Neural progenitor cell (in vitro differentiated cells): ENCODE measurements at regions not wholly inside any gene's neighbourhood (a gene's known extent, or its start where the extent isn't known, plus 50 kb on each side); places are given as distances from the start of the nearest gene placed in this dataset.

Source experiments
- DNase-seq: peaks from one replicate; pipeline ENCODE4 v3.0.0-alpha.2; 2016; ENCODE audit warnings: low spot score
- H2AFZ ChIP-seq: fragments of 200-600 bp; sonication (generic); replicated peaks from 2 replicates; pipeline ENCODE4 v1.6.1; 2016; ENCODE audit warnings: antibody characterized with exemption
- H3F3A ChIP-seq: fragments of 200-600 bp; sonication (generic); 2 replicates; pipeline ENCODE4 v1.6.1; 2016; ENCODE audit warnings: antibody characterized with exemption, low read depth
- H3K27ac ChIP-seq: fragments of 200-600 bp; sonication (generic); 2 replicates; pipeline ENCODE4 v1.5.1; 2016; ENCODE audit warnings: mild to moderate bottlenecking
- H3K27me3 ChIP-seq: fragments of 200-600 bp; sonication (generic); 2 replicates; pipeline ENCODE4 v1.6.1; 2016; ENCODE audit warnings: mild to moderate bottlenecking, moderate library complexity
- H3K36me3 ChIP-seq: fragments of 200-600 bp; sonication (generic); 2 replicates; pipeline ENCODE4 v1.5.1; 2016
- H3K4me1 ChIP-seq: fragments of 200-600 bp; sonication (generic); 2 replicates; pipeline ENCODE4 v1.6.1; 2016; ENCODE audit warnings: mixed run types
- H3K4me2 ChIP-seq: fragments of 200-600 bp; sonication (generic); 2 replicates; pipeline ENCODE4 v1.6.1; 2016
- H3K4me3 ChIP-seq: fragments of 200-600 bp; sonication (generic); 2 replicates; pipeline ENCODE4 v1.5.1; 2016
- H3K79me2 ChIP-seq: fragments of 200-600 bp; sonication (generic); 2 replicates; pipeline ENCODE4 v1.6.1; 2016; ENCODE audit warnings: low read depth
- H3K9ac ChIP-seq: fragments of 200-600 bp; sonication (generic); 2 replicates; pipeline ENCODE4 v1.6.1; 2016
- H3K9me3 ChIP-seq: fragments of 200-600 bp; sonication (generic); 2 replicates; pipeline ENCODE4 v1.5.1; 2016; ENCODE audit warnings: low read depth
- H4K20me1 ChIP-seq: fragments of 200-600 bp; sonication (generic); 2 replicates; pipeline ENCODE4 v1.6.1; 2016; ENCODE audit warnings: low read depth
- H3K27ac Mint-ChIP-seq: 3 replicates; pipeline ENCODE4 v1.8.0; 2021; ENCODE audit warnings: mixed read lengths
- H3K27me3 Mint-ChIP-seq: 2 replicates; pipeline ENCODE4 v1.8.0; 2022; ENCODE audit warnings: low read depth, mild to moderate bottlenecking, inconsistent platforms, moderate library complexity, mixed read lengths; ENCODE audit not compliant: insufficient read depth
- H3K36me3 Mint-ChIP-seq: 3 replicates; pipeline ENCODE4 v1.8.0; 2021; ENCODE audit warnings: mixed read lengths
- H3K4me1 Mint-ChIP-seq: 3 replicates; pipeline ENCODE4 v1.8.0; 2021; ENCODE audit warnings: mixed read lengths
- H3K4me3 Mint-ChIP-seq: 3 replicates; pipeline ENCODE4 v1.8.0; 2021; ENCODE audit warnings: mild to moderate bottlenecking, moderate library complexity, mixed read lengths
- H3K9me3 Mint-ChIP-seq: 3 replicates; pipeline ENCODE4 v1.8.0; 2020; ENCODE audit warnings: mixed read lengths
- EZH2 ChIP-seq: fragments of 200-600 bp; sonication (generic); IDR thresholded peaks from 2 replicates; pipeline ENCODE4 v1.6.1; 2017; ENCODE audit warnings: antibody characterized with exemption, mild to moderate bottlenecking, moderate library complexity
- EZH2phosphoT487 ChIP-seq: fragments of 200-600 bp; sonication (generic); IDR thresholded peaks from 2 replicates; pipeline ENCODE4 v1.6.1; 2017; ENCODE audit warnings: antibody characterized with exemption
- TF ChIP-seq, protein P1 (sequence below): fragments of 200-600 bp; sonication (generic); IDR thresholded peaks from 2 replicates; pipeline ENCODE4 v1.5.1; 2017; ENCODE audit warnings: antibody characterized with exemption, mild to moderate bottlenecking

DNA sequence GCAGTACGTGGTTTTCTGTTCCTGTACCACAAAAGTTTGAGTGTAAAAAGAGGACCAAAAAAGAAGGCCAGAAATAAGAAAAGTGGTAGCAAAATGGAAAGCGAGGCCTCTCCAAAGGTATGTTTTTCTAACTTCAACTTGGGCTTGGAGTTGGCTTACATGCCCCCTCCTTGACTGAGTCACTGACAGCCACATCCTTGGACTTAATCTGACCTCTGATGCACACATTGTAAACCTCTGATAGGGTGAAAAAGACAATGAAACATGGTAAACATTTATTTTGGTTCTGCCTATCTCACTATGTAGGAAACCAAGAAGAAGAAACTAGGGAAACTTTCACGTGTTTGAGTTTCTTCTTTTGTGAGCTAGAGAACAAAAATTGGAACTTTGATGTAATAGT, 503.2 kb upstream of the ID4 start:
- TF ChIP-seq EZH2 (no peak), EZH2phosphoT487 (no peak)
- TF ChIP-seq, protein P1, sequence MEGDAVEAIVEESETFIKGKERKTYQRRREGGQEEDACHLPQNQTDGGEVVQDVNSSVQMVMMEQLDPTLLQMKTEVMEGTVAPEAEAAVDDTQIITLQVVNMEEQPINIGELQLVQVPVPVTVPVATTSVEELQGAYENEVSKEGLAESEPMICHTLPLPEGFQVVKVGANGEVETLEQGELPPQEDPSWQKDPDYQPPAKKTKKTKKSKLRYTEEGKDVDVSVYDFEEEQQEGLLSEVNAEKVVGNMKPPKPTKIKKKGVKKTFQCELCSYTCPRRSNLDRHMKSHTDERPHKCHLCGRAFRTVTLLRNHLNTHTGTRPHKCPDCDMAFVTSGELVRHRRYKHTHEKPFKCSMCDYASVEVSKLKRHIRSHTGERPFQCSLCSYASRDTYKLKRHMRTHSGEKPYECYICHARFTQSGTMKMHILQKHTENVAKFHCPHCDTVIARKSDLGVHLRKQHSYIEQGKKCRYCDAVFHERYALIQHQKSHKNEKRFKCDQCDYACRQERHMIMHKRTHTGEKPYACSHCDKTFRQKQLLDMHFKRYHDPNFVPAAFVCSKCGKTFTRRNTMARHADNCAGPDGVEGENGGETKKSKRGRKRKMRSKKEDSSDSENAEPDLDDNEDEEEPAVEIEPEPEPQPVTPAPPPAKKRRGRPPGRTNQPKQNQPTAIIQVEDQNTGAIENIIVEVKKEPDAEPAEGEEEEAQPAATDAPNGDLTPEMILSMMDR, result no peak
- Histone ChIP-seq H3F3A (no peaks in the 10 kb centered on the region), H4K20me1 (no peaks in the 10 kb centered on the region), H3K4me2 (no peak overlapping the region), H3K27ac (no peak overlapping the region), H3K4me3 (no peak overlapping the region), H2AFZ (no peak overlapping the region), H3K36me3 (no peaks in the 10 kb centered on the region), H3K9ac (no peak overlapping the region), H3K79me2 (no peaks in the 10 kb centered on the region), H3K4me1 (no peaks in the 10 kb centered on the region), H3K9me3 (no peaks in the 10 kb centered on the region), H3K27me3 (no peaks in the 10 kb centered on the region)
- DNase-seq, result no peak
- H3K4me3 Mint-ChIP-seq, result no peak overlapping the region
- peaks cover 3% of the 10 kb centered on the region for H3K9me3 Mint-ChIP-seq
- no peak overlapping the region for H3K27ac Mint-ChIP-seq
- H3K27me3 Mint-ChIP-seq, result no peaks in the 10 kb centered on the region
- H3K36me3 Mint-ChIP-seq, result no peaks in the 10 kb centered on the region
- no peaks in the 10 kb centered on the region for H3K4me1 Mint-ChIP-seq

- H3K9ac ChIP-seq, result no peak overlapping the region
- no peak overlapping the region for H3K27ac ChIP-seq
- Mint-ChIP-seq H3K9me3 (peaks cover 2% of the 10 kb centered on the region), H3K4me3 (no peak overlapping the region), H3K27me3 (no peaks in the 10 kb centered on the region), H3K36me3 (no peaks in the 10 kb centered on the region), H3K27ac (no peak overlapping the region), H3K4me1 (no peaks in the 10 kb centered on the region)
- TF ChIP-seq EZH2, result no peak
- TF ChIP-seq, protein P1, result no peak
- no peak for TF ChIP-seq EZH2phosphoT487
- no peaks in the 10 kb centered on the region for H3F3A ChIP-seq
- H3K4me2 ChIP-seq, result no peak overlapping the region
- no peaks in the 10 kb centered on the region for H4K20me1 ChIP-seq
- no peaks in the 10 kb centered on the region for H3K79me2 ChIP-seq
- no peak for DNase-seq
- H3K4me3 ChIP-seq, result no peak overlapping the region
- no peaks in the 10 kb centered on the region for H3K27me3 ChIP-seq
- no peaks in the 10 kb centered on the region for H3K36me3 ChIP-seq
- H2AFZ ChIP-seq, result no peak overlapping the region
- no peaks in the 10 kb centered on the region for H3K4me1 ChIP-seq
- no peaks in the 10 kb centered on the region for H3K9me3 ChIP-seq
These were observed 500.6 kb upstream of the ID4 start for GRCh38 chr6:19336579-19336978.

- H3K36me3 ChIP-seq, result no peaks in the 10 kb centered on the region
- H3K4me1 Mint-ChIP-seq, result no peaks in the 10 kb centered on the region
- H3K9ac ChIP-seq, result no peak overlapping the region
- DNase-seq, result no peak
- H3K9me3 Mint-ChIP-seq, result peaks cover 6% of the 10 kb centered on the region
- H3F3A ChIP-seq, result no peaks in the 10 kb centered on the region
- H3K9me3 ChIP-seq, result no peaks in the 10 kb centered on the region
- no peaks in the 10 kb centered on the region for H3K27me3 ChIP-seq
- no peaks in the 10 kb centered on the region for H4K20me1 ChIP-seq
- H3K4me3 ChIP-seq, result no peak overlapping the region
- H2AFZ ChIP-seq, result no peak overlapping the region
- H3K27ac ChIP-seq, result no peak overlapping the region
- no peaks in the 10 kb centered on the region for H3K4me1 ChIP-seq
- H3K4me2 ChIP-seq, result no peak overlapping the region
- H3K79me2 ChIP-seq, result no peaks in the 10 kb centered on the region
- TF ChIP-seq EZH2phosphoT487, result no peak
- TF ChIP-seq EZH2, result no peak
- TF ChIP-seq, protein P1, result no peak
- H3K27ac Mint-ChIP-seq, result no peak overlapping the region
- no peaks in the 10 kb centered on the region for H3K27me3 Mint-ChIP-seq
- H3K36me3 Mint-ChIP-seq, result no peaks in the 10 kb centered on the region
- no peak overlapping the region for H3K4me3 Mint-ChIP-seq
These were observed 500.1 kb upstream of the ID4 start for GRCh38 chr6:19337101-19337500.

GRCh38 chr6:19342616-19343015, 494.6 kb upstream of the ID4 start:
- Histone ChIP-seq H2AFZ (no peak overlapping the region), H3F3A (no peaks in the 10 kb centered on the region), H3K36me3 (no peaks in the 10 kb centered on the region), H4K20me1 (no peaks in the 10 kb centered on the region), H3K4me2 (no peak overlapping the region), H3K27me3 (no peaks in the 10 kb centered on the region), H3K27ac (no peak overlapping the region), H3K4me3 (no peak overlapping the region), H3K9me3 (no peaks in the 10 kb centered on the region), H3K4me1 (no peaks in the 10 kb centered on the region), H3K9ac (no peak overlapping the region), H3K79me2 (no peaks in the 10 kb centered on the region)
- Mint-ChIP-seq H3K4me1 (no peaks in the 10 kb centered on the region), H3K36me3 (peaks cover 5% of the 10 kb centered on the region), H3K4me3 (no peak overlapping the region), H3K9me3 (peaks cover 23% of the 10 kb centered on the region), H3K27ac (no peak overlapping the region), H3K27me3 (no peaks in the 10 kb centered on the region)
- no peak for TF ChIP-seq EZH2phosphoT487
- no peak for DNase-seq
